Mesendoderm (in vitro differentiated cells): ENCODE measurements at regions not wholly inside any gene's neighbourhood (a gene's known extent, or its start where the extent isn't known, plus 50 kb on each side); places are given as distances from the start of the nearest gene placed in this dataset.

Source experiments
- DNase-seq: peaks from one replicate; pipeline ENCODE4 v3.0.0; 2013
- H2AK5ac ChIP-seq: 2 replicates; pipeline ENCODE4 v1.6.1; 2013; ENCODE audit warnings: low read length, inconsistent platforms
- H2BK120ac ChIP-seq: 2 replicates; pipeline ENCODE4 v1.6.1; 2013; ENCODE audit warnings: low read depth, mild to moderate bottlenecking, low read length, moderate library complexity, mixed read lengths
- H2BK15ac ChIP-seq: replicated peaks from 2 replicates; pipeline ENCODE4 v1.6.1; 2013; ENCODE audit warnings: low read depth, mild to moderate bottlenecking, moderate library complexity
- H2BK5ac ChIP-seq: 2 replicates; pipeline ENCODE4 v1.6.1; 2013; ENCODE audit warnings: low read length, inconsistent platforms
- H3K18ac ChIP-seq: 2 replicates; pipeline ENCODE4 v1.6.1; 2013; ENCODE audit warnings: mild to moderate bottlenecking, low read length, mixed read lengths
- H3K23ac ChIP-seq: one replicate; pipeline ENCODE4 v1.6.1; 2013; ENCODE audit warnings: low read length
- H3K27ac ChIP-seq: 2 replicates; pipeline ENCODE4 v1.5.1; 2013; ENCODE audit warnings: low read depth, mild to moderate bottlenecking, inconsistent platforms, low read length, moderate library complexity
- H3K27me3 ChIP-seq: 2 replicates; pipeline ENCODE4 v1.6.1; 2013; ENCODE audit warnings: low read length, control low read depth, mild to moderate bottlenecking, inconsistent platforms; ENCODE audit not compliant: insufficient read depth, poor library complexity
- H3K36me3 ChIP-seq: 2 replicates; pipeline ENCODE4 v1.6.1; 2013; ENCODE audit warnings: low read length, inconsistent platforms; ENCODE audit not compliant: control insufficient read depth, insufficient read depth
- H3K4ac ChIP-seq: one replicate; pipeline ENCODE4 v1.6.1; 2013; ENCODE audit warnings: low read depth, mild to moderate bottlenecking, low read length, moderate library complexity
- H3K4me1 ChIP-seq: 2 replicates; pipeline ENCODE4 v1.6.1; 2013; ENCODE audit warnings: low read depth, low read length, inconsistent platforms; ENCODE audit not compliant: control insufficient read depth
- H3K4me2 ChIP-seq: 2 replicates; pipeline ENCODE4 v1.6.1; 2013; ENCODE audit warnings: low read length
- H3K4me3 ChIP-seq: 2 replicates; pipeline ENCODE4 v1.5.1; 2013; ENCODE audit warnings: mild to moderate bottlenecking, low read length
- H3K56ac ChIP-seq: one replicate; pipeline ENCODE4 v1.6.1; 2013; ENCODE audit warnings: low read length
- H3K79me1 ChIP-seq: 2 replicates; pipeline ENCODE4 v1.6.1; 2013; ENCODE audit warnings: low read length, inconsistent platforms
- H3K79me2 ChIP-seq: 2 replicates; pipeline ENCODE4 v1.6.1; 2013; ENCODE audit warnings: mild to moderate bottlenecking, low read length; ENCODE audit not compliant: control insufficient read depth, insufficient read depth
- H3K9ac ChIP-seq: 2 replicates; pipeline ENCODE4 v1.6.1; 2013; ENCODE audit warnings: low read length, inconsistent platforms
- H4K5ac ChIP-seq: one replicate; pipeline ENCODE4 v1.6.1; 2013; ENCODE audit warnings: low read length
- H4K8ac ChIP-seq: one replicate; pipeline ENCODE4 v1.6.1; 2013; ENCODE audit warnings: low read depth, mild to moderate bottlenecking, control low read depth, low read length, moderate library complexity
- WGBS: extraction: QIAGEN DNeasy Blood & Tissue Kit; methylation state at CpG from one replicate; pipeline ENCODE4 v1.1.7; 2013; ENCODE audit warnings: low lambda C conversion rate, missing lambda C conversion rate; ENCODE audit not compliant: insufficient coverage; ENCODE audit errors: extremely low coverage; 5-methylcytosine and 5-hydroxymethylcytosine counted together

GRCh38 chr6:170207586-170208181 is 83.2 kb downstream of the DLL1 start:
- Histone ChIP-seq H3K4me2 (no peak overlapping the region), H3K79me2 (no peaks in the 10 kb centered on the region), H3K36me3 (no peaks in the 10 kb centered on the region), H2BK5ac (no peak overlapping the region), H4K5ac (no peak overlapping the region), H3K27me3 (no peaks in the 10 kb centered on the region), H3K4ac (no peak overlapping the region), H2AK5ac (no peak overlapping the region), H4K8ac (no peak overlapping the region), H3K18ac (no peak overlapping the region), H3K4me3 (no peak overlapping the region), H2BK15ac (no peak overlapping the region), H3K9ac (no peak overlapping the region), H3K23ac (no peak overlapping the region), H3K27ac (no peak overlapping the region), H3K4me1 (no peaks in the 10 kb centered on the region), H2BK120ac (no peak overlapping the region), H3K79me1 (no peaks in the 10 kb centered on the region), H3K56ac (no peak overlapping the region)
- WGBS: no CpG with 5 or more reads among the region's 10 CpGs
- no peak for DNase-seq

- DNase-seq: no peak
- no peaks in the 10 kb centered on the region for H3K79me1 ChIP-seq
- no peaks in the 10 kb centered on the region for H3K79me2 ChIP-seq
- H3K4ac ChIP-seq: no peak overlapping the region
- no peak overlapping the region for H2BK120ac ChIP-seq
- no peaks in the 10 kb centered on the region for H3K36me3 ChIP-seq
- H3K4me1 ChIP-seq: no peaks in the 10 kb centered on the region
- no CpG with 5 or more reads among the region's 10 CpGs for WGBS
- no peak overlapping the region for H4K5ac ChIP-seq
- H3K56ac ChIP-seq: no peak overlapping the region
- H3K4me2 ChIP-seq: no peak overlapping the region
- H4K8ac ChIP-seq: no peak overlapping the region
- no peak overlapping the region for H3K23ac ChIP-seq
- no peak overlapping the region for H3K18ac ChIP-seq
- no peak overlapping the region for H2AK5ac ChIP-seq
- H3K27me3 ChIP-seq: no peaks in the 10 kb centered on the region
- H2BK15ac ChIP-seq: no peak overlapping the region
- no peak overlapping the region for H3K27ac ChIP-seq
- no peak overlapping the region for H3K9ac ChIP-seq
- H2BK5ac ChIP-seq: no peak overlapping the region
- no peak overlapping the region for H3K4me3 ChIP-seq
Observed at GRCh38 chr6:170206851-170207431, 83.9 kb downstream of the DLL1 start.

GRCh38 chr6:170206317-170206621 is 84.6 kb downstream of the DLL1 start:
- Histone ChIP-seq H3K4me1 (no peaks in the 10 kb centered on the region), H2AK5ac (no peak overlapping the region), H3K27me3 (no peaks in the 10 kb centered on the region), H3K4me3 (no peak overlapping the region), H2BK120ac (no peak overlapping the region), H3K79me1 (no peaks in the 10 kb centered on the region), H3K4me2 (no peak overlapping the region), H3K23ac (no peak overlapping the region), H3K56ac (no peak overlapping the region), H3K18ac (no peak overlapping the region), H2BK15ac (no peak overlapping the region), H3K9ac (no peak overlapping the region), H4K8ac (no peak overlapping the region), H3K79me2 (no peaks in the 10 kb centered on the region), H3K4ac (no peak overlapping the region), H3K36me3 (no peaks in the 10 kb centered on the region), H4K5ac (no peak overlapping the region), H3K27ac (no peak overlapping the region), H2BK5ac (no peak overlapping the region)
- no peak for DNase-seq
- no CpG with 5 or more reads among the region's 4 CpGs for WGBS

DNA sequence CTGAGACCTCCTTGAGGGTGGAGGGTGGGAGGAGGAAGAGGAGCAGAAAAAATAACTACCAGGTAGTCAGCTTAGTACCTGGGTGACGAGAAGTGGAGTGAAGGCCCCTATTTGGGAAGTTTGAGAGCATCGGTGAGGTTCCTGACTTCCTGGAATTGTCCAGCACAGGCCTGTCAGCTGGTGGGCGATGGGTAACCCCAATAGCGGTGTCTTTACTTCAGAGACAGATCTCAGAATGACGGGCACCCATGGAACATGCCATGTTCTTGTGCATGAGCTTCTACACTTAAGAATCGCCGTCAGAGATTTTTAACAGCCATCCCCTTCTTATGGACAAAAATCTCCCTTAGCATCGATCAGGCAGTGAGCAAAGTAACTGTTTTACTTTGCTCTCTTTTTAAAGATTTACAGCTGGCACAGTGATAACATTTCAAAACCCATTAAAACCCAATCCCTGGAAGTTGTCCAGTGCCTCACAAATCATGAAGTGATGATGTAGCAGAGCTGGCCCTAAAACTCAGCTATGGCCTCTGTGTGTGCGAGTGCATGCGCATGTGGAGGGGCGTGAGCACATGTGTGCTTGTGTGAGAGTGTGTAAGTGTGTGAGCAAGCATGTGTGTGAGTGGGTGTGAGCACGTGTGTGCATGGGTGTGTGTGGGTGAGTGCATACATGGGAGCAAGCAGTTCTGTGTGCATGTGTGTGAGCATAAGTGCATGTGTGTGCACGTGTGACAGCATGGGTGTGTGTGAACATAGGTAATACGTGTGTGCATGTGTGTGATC is 85.2 kb downstream of the DLL1 start:
- Histone ChIP-seq H3K79me1 (no peaks in the 10 kb centered on the region), H3K56ac (no peak overlapping the region), H4K5ac (no peak overlapping the region), H2BK15ac (no peak overlapping the region), H3K9ac (no peak overlapping the region), H2AK5ac (no peak overlapping the region), H3K27me3 (no peaks in the 10 kb centered on the region), H3K4me3 (no peak overlapping the region), H3K79me2 (no peaks in the 10 kb centered on the region), H3K27ac (no peak overlapping the region), H3K4me2 (no peak overlapping the region), H2BK120ac (no peak overlapping the region), H3K4me1 (no peaks in the 10 kb centered on the region), H4K8ac (no peak overlapping the region), H2BK5ac (no peak overlapping the region), H3K36me3 (no peaks in the 10 kb centered on the region), H3K4ac (no peak overlapping the region), H3K18ac (no peak overlapping the region), H3K23ac (no peak overlapping the region)
- no CpG with 5 or more reads among the region's 14 CpGs for WGBS
- DNase-seq: no peak

DNA sequence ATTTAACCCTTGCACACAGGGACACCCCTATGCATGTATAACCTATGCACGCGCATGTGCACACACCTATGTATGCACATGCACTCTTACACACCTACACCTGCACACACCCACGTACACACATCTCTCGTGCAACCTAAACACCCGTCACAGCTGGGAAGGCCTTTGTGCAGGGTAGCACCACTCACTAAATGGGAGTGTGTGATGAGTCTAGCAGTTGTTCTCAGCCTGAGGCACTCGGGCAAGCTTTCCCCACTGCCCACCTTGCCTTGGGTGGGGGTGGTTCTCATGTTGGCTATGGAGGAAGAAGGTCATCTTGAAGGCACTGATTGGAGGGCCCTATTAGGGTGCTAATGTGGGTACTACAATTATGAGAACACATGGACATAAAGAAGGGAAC is 85.8 kb downstream of the DLL1 start:
- no peak overlapping the region for H2AK5ac ChIP-seq
- H3K4ac ChIP-seq: no peak overlapping the region
- no peaks in the 10 kb centered on the region for H3K27me3 ChIP-seq
- no peaks in the 10 kb centered on the region for H3K79me2 ChIP-seq
- no CpG with 5 or more reads among the region's 6 CpGs for WGBS
- H4K8ac ChIP-seq: no peak overlapping the region
- no peak overlapping the region for H3K18ac ChIP-seq
- H3K36me3 ChIP-seq: no peaks in the 10 kb centered on the region
- H3K79me1 ChIP-seq: no peaks in the 10 kb centered on the region
- DNase-seq: no peak
- no peak overlapping the region for H3K27ac ChIP-seq
- H2BK5ac ChIP-seq: no peak overlapping the region
- no peak overlapping the region for H3K4me3 ChIP-seq
- H2BK120ac ChIP-seq: no peak overlapping the region
- no peaks in the 10 kb centered on the region for H3K4me1 ChIP-seq
- H3K9ac ChIP-seq: no peak overlapping the region
- no peak overlapping the region for H3K23ac ChIP-seq
- H4K5ac ChIP-seq: no peak overlapping the region
- no peak overlapping the region for H2BK15ac ChIP-seq
- H3K56ac ChIP-seq: no peak overlapping the region
- no peak overlapping the region for H3K4me2 ChIP-seq
